ENCODE measurements at regions not wholly inside any gene's neighbourhood (a gene's known extent, or its start where the extent isn't known, plus 50 kb on each side); places are given as distances from the start of the nearest gene placed in this dataset.
"Not testable (repeated sequence)": the region's sequence is repeated elsewhere in the genome, so short reads cannot be mapped to it uniquely, and the experiment has no call there.

- no peak overlapping the region for H3K27ac ChIP-seq (ENCODE audit: low read length)
- H4K20me1 ChIP-seq (ENCODE audit: insufficient read depth) = no peaks in the 10 kb centered on the region
- no peak overlapping the region for H3K9ac ChIP-seq (ENCODE audit: low read length)
- no peak overlapping the region for H3K4me2 ChIP-seq (ENCODE audit: low read length)
- no peaks in the 10 kb centered on the region for H3F3A ChIP-seq (ENCODE audit: insufficient read depth, low read length, poor library complexity, severe bottlenecking)
- H3K9me3 ChIP-seq (ENCODE audit: low read length) = no peaks in the 10 kb centered on the region
- TF ChIP-seq TAF1 (IDR thresholded peaks at IDR 0.05; ENCODE audit: low read depth) (no peak), EP300 (conservative IDR thresholded peaks at IDR 0.05; ENCODE audit: poor library complexity, severe bottlenecking) (no peak), SMC3 (conservative IDR thresholded peaks at IDR 0.05; ENCODE audit: poor library complexity) (no peak), POLR2AphosphoS5 (IDR thresholded peaks at IDR 0.05) (no peak), EZH2 (IDR thresholded peaks at IDR 0.05; ENCODE audit: borderline replicate concordance, insufficient read depth, low read length, poor library complexity, severe bottlenecking) (no peak), MXI1 (conservative IDR thresholded peaks at IDR 0.05; ENCODE audit: poor library complexity, severe bottlenecking) (no peak), RAD21 (conservative IDR thresholded peaks at IDR 0.05) (no peak)
- TF ChIP-seq, protein P1, sequence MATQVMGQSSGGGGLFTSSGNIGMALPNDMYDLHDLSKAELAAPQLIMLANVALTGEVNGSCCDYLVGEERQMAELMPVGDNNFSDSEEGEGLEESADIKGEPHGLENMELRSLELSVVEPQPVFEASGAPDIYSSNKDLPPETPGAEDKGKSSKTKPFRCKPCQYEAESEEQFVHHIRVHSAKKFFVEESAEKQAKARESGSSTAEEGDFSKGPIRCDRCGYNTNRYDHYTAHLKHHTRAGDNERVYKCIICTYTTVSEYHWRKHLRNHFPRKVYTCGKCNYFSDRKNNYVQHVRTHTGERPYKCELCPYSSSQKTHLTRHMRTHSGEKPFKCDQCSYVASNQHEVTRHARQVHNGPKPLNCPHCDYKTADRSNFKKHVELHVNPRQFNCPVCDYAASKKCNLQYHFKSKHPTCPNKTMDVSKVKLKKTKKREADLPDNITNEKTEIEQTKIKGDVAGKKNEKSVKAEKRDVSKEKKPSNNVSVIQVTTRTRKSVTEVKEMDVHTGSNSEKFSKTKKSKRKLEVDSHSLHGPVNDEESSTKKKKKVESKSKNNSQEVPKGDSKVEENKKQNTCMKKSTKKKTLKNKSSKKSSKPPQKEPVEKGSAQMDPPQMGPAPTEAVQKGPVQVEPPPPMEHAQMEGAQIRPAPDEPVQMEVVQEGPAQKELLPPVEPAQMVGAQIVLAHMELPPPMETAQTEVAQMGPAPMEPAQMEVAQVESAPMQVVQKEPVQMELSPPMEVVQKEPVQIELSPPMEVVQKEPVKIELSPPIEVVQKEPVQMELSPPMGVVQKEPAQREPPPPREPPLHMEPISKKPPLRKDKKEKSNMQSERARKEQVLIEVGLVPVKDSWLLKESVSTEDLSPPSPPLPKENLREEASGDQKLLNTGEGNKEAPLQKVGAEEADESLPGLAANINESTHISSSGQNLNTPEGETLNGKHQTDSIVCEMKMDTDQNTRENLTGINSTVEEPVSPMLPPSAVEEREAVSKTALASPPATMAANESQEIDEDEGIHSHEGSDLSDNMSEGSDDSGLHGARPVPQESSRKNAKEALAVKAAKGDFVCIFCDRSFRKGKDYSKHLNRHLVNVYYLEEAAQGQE (IDR thresholded peaks at IDR 0.05; ENCODE audit: borderline replicate concordance) = no peak
- TF ChIP-seq, protein P2, sequence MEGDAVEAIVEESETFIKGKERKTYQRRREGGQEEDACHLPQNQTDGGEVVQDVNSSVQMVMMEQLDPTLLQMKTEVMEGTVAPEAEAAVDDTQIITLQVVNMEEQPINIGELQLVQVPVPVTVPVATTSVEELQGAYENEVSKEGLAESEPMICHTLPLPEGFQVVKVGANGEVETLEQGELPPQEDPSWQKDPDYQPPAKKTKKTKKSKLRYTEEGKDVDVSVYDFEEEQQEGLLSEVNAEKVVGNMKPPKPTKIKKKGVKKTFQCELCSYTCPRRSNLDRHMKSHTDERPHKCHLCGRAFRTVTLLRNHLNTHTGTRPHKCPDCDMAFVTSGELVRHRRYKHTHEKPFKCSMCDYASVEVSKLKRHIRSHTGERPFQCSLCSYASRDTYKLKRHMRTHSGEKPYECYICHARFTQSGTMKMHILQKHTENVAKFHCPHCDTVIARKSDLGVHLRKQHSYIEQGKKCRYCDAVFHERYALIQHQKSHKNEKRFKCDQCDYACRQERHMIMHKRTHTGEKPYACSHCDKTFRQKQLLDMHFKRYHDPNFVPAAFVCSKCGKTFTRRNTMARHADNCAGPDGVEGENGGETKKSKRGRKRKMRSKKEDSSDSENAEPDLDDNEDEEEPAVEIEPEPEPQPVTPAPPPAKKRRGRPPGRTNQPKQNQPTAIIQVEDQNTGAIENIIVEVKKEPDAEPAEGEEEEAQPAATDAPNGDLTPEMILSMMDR (IDR thresholded peaks at IDR 0.05; ENCODE audit: poor library complexity, severe bottlenecking) = no peak
- no peaks in the 10 kb centered on the region for H3K79me2 ChIP-seq (replicated peaks; ENCODE audit: insufficient read depth, low read length)
- H2AFZ ChIP-seq (ENCODE audit: low read depth, low read length) = no peak overlapping the region
- H3K27me3 ChIP-seq (ENCODE audit: insufficient read depth, low read depth, low read length) = no peaks in the 10 kb centered on the region
- no peaks in the 10 kb centered on the region for H3K9me2 ChIP-seq (ENCODE audit: insufficient read depth, low read length)
- no peaks in the 10 kb centered on the region for H3K36me3 ChIP-seq (ENCODE audit: insufficient read depth, low read length)
- no peak overlapping the region for H3K4me3 ChIP-seq (ENCODE audit: low read length)
Observed at GRCh38 chr4:52204921-52205320, 153.8 kb downstream of the SPATA18 start.

- not testable (repeated sequence) for H3K9ac ChIP-seq (ENCODE audit: low read length); H4K20me1 ChIP-seq (ENCODE audit: insufficient read depth); H3K4me2 ChIP-seq (ENCODE audit: low read length); H3K4me3 ChIP-seq (ENCODE audit: low read length); H3K9me3 ChIP-seq (ENCODE audit: low read length); H3K79me2 ChIP-seq (replicated peaks; ENCODE audit: insufficient read depth, low read length); H3K27me3 ChIP-seq (ENCODE audit: insufficient read depth, low read depth, low read length); H3K27ac ChIP-seq (ENCODE audit: low read length); H3K36me3 ChIP-seq (ENCODE audit: insufficient read depth, low read length); H2AFZ ChIP-seq (ENCODE audit: low read depth, low read length); H3K9me2 ChIP-seq (ENCODE audit: insufficient read depth, low read length); H3F3A ChIP-seq (ENCODE audit: insufficient read depth, low read length, poor library complexity, severe bottlenecking)
Observed at GRCh38 chr4:52207146-52207545, 156.0 kb downstream of the SPATA18 start.

- Histone ChIP-seq H3K4me3 (ENCODE audit: low read length) (no peak overlapping the region), H3K4me2 (ENCODE audit: low read length) (no peak overlapping the region), H3K9me3 (ENCODE audit: low read length) (no peaks in the 10 kb centered on the region), H3K9ac (ENCODE audit: low read length) (no peak overlapping the region), H3K79me2 (replicated peaks; ENCODE audit: insufficient read depth, low read length) (no peaks in the 10 kb centered on the region), H3F3A (ENCODE audit: insufficient read depth, low read length, poor library complexity, severe bottlenecking) (no peaks in the 10 kb centered on the region), H3K27me3 (ENCODE audit: insufficient read depth, low read depth, low read length) (no peaks in the 10 kb centered on the region), H3K27ac (ENCODE audit: low read length) (no peak overlapping the region), H2AFZ (ENCODE audit: low read depth, low read length) (no peak overlapping the region), H3K9me2 (ENCODE audit: insufficient read depth, low read length) (no peaks in the 10 kb centered on the region), H4K20me1 (ENCODE audit: insufficient read depth) (no peaks in the 10 kb centered on the region), H3K36me3 (ENCODE audit: insufficient read depth, low read length) (no peaks in the 10 kb centered on the region)
- TF ChIP-seq EZH2 (IDR thresholded peaks at IDR 0.05; ENCODE audit: borderline replicate concordance, insufficient read depth, low read length, poor library complexity, severe bottlenecking) = no peak
- no peak for TF ChIP-seq SMC3 (conservative IDR thresholded peaks at IDR 0.05; ENCODE audit: poor library complexity)
- no peak for TF ChIP-seq EP300 (conservative IDR thresholded peaks at IDR 0.05; ENCODE audit: poor library complexity, severe bottlenecking)
- TF ChIP-seq RAD21 (conservative IDR thresholded peaks at IDR 0.05) = no peak
- TF ChIP-seq, protein P1 (IDR thresholded peaks at IDR 0.05; ENCODE audit: borderline replicate concordance) = no peak
Observed at GRCh38 chr4:52212702-52213101, 161.6 kb downstream of the SPATA18 start.

All from neural cell (in vitro differentiated cells).